ENCODE measurements at regions not wholly inside any gene's neighbourhood (a gene's known extent, or its start where the extent isn't known, plus 50 kb on each side); places are given as distances from the start of the nearest gene placed in this dataset.
A peak's percentile ranks its signal among the peaks of the same experiment; 100 is the strongest.

- Histone ChIP-seq H3K27me3 (no peaks in the 10 kb centered on the region), H3K9me3 (no peaks in the 10 kb centered on the region), H3K36me3 (no peaks in the 10 kb centered on the region), H3K4me3 (no peak overlapping the region), H3K4me1 (peaks cover 12 to 17% of the 10 kb centered on the region in 2 donors), H3K27ac (peak overlapping the region; percentile 24 to 33 (median 30))
- intact Hi-C loops (cut with DNase I; ENCODE audit: low total_unique reads): no loop called here
- in situ Hi-C loops (cut with MboI; ENCODE audit: low sequenced_read_pairs in 4 of 4): no loop called here
- no peak for DNase-seq
- no peak for TF ChIP-seq POLR2A (IDR thresholded peaks at IDR 0.05)
- TF ChIP-seq CTCF (IDR thresholded peaks at IDR 0.05 in 4 of 5, conservative IDR thresholded peaks at IDR 0.05 in 1 of 5): no peak
- ATAC-seq: peak in 1 of 2 donors; percentile 36
These were observed 58.2 kb upstream of the EED start for GRCh38 chr11:86186386-86186785.

- no peaks in the 10 kb centered on the region for H3K36me3 ChIP-seq
- H3K9me3 ChIP-seq: no peaks in the 10 kb centered on the region
- H3K27me3 ChIP-seq: no peaks in the 10 kb centered on the region
- DNase-seq (no peak), ATAC-seq (peak in 1 of 2 donors; percentile 40)
- H3K27ac ChIP-seq: peak overlapping the region in 3 of 4 donors; percentile 24 to 33 (median 31)
- H3K4me3 ChIP-seq: no peak overlapping the region
- H3K4me1 ChIP-seq: peaks cover 12 to 17% of the 10 kb centered on the region in 2 donors
- in situ Hi-C loops (cut with MboI; ENCODE audit: low sequenced_read_pairs in 4 of 4) (no loop called here), intact Hi-C loops (cut with DNase I; ENCODE audit: low total_unique reads) (no loop called here)
- TF ChIP-seq CTCF (IDR thresholded peaks at IDR 0.05 in 4 of 5, conservative IDR thresholded peaks at IDR 0.05 in 1 of 5): no peak
- TF ChIP-seq POLR2A (IDR thresholded peaks at IDR 0.05): no peak
These were observed 59.2 kb upstream of the EED start for GRCh38 chr11:86185381-86185750.

GRCh38 chr11:86184728-86185380 is 59.7 kb upstream of the EED start:
- Histone ChIP-seq H3K9me3 (no peaks in the 10 kb centered on the region), H3K36me3 (no peaks in the 10 kb centered on the region), H3K27me3 (no peaks in the 10 kb centered on the region), H3K4me3 (no peak overlapping the region), H3K4me1 (peaks cover 16 to 17% of the 10 kb centered on the region in 2 donors), H3K27ac (peak overlapping the region in 2 of 4 donors; percentile 31 to 33)
- no peak for DNase-seq
- intact Hi-C loops (cut with DNase I; ENCODE audit: low total_unique reads): no loop called here
- ATAC-seq: no peak
- TF ChIP-seq POLR2A (IDR thresholded peaks at IDR 0.05) (no peak), CTCF (IDR thresholded peaks at IDR 0.05 in 4 of 5, conservative IDR thresholded peaks at IDR 0.05 in 1 of 5) (no peak)
- in situ Hi-C loops (cut with MboI; ENCODE audit: low sequenced_read_pairs in 4 of 4): no loop called here

- no peak overlapping the region for H3K4me3 ChIP-seq
- intact Hi-C loops (cut with DNase I; ENCODE audit: low total_unique reads): no loop called here
- no peaks in the 10 kb centered on the region for H3K36me3 ChIP-seq
- H3K27ac ChIP-seq: no peak overlapping the region
- DNase-seq (no peak), ATAC-seq (no peak)
- H3K4me1 ChIP-seq: peaks cover 18 to 25% of the 10 kb centered on the region in 2 donors
- no peaks in the 10 kb centered on the region for H3K9me3 ChIP-seq
- H3K27me3 ChIP-seq: no peaks in the 10 kb centered on the region
- TF ChIP-seq POLR2A (IDR thresholded peaks at IDR 0.05) (no peak), CTCF (IDR thresholded peaks at IDR 0.05 in 4 of 5, conservative IDR thresholded peaks at IDR 0.05 in 1 of 5) (no peak)
- in situ Hi-C loops (cut with MboI; ENCODE audit: low sequenced_read_pairs in 4 of 4): no loop called here
These were observed 60.9 kb upstream of the EED start for GRCh38 chr11:86183694-86184093.

All from gastrocnemius medialis (tissue), 4 donors.